Spleen (tissue), 7 donors: ENCODE measurements at regions not wholly inside any gene's neighbourhood (a gene's known extent, or its start where the extent isn't known, plus 50 kb on each side); places are given as distances from the start of the nearest gene placed in this dataset.

Experiments
- CTCF ChIP-seq, 11 experiments: fragments of 200-600 bp in 7 of 11; fragments of 450-650 bp in 4 of 11; sonication (generic) in 4 of 11; IDR thresholded peaks in 8 of 11; conservative IDR thresholded peaks in 3 of 11; 1 replicate in 7 of 11; 2 replicates in 4 of 11; pipeline versions ENCODE4 v1.4.0 to v1.8.0; 2016 to 2021; ENCODE audit warnings: antibody characterized with exemption in 11 of 11, inconsistent platforms in 4 of 11, mild to moderate bottlenecking in 1 of 11
- POLR2A ChIP-seq, 3 donors: fragments of 450-650 bp; IDR thresholded peaks; one replicate each; pipeline ENCODE4 v1.5.1; 2017; ENCODE audit warnings: antibody characterized with exemption in 3 of 3, mild to moderate bottlenecking in 1 of 3
- POLR2AphosphoS5 ChIP-seq, 3 donors: sonication (generic); formaldehyde crosslinking; IDR thresholded peaks; one replicate each; pipeline ENCODE4 v1.5.1; 2017; ENCODE audit warnings: antibody characterized with exemption in 3 of 3
- donor health status: DM: no; HTN: no; CAD: no; lungs with moderate emphysema.
- donor health status: DM: no; HTN: no; CAD: no.
- donor health status: DM: no; HTN: no; CAD: no.

GRCh38 chr5:66306105-66306843, 162.2 kb downstream of the SREK1 start:
- TF ChIP-seq CTCF (IDR thresholded peaks at IDR 0.05 in 8 of 11, conservative IDR thresholded peaks at IDR 0.05 in 3 of 11) = peak in 10 of 11 experiments; percentile 29 to 87 (median 68)
- TF ChIP-seq POLR2AphosphoS5 (IDR thresholded peaks at IDR 0.05) = peak in 1 of 3 donors; percentile 30
- no peak for TF ChIP-seq POLR2A (IDR thresholded peaks at IDR 0.05)
